ENCODE measurements at regions not wholly inside any gene's neighbourhood (a gene's known extent, or its start where the extent isn't known, plus 50 kb on each side); places are given as distances from the start of the nearest gene placed in this dataset.

DNA sequence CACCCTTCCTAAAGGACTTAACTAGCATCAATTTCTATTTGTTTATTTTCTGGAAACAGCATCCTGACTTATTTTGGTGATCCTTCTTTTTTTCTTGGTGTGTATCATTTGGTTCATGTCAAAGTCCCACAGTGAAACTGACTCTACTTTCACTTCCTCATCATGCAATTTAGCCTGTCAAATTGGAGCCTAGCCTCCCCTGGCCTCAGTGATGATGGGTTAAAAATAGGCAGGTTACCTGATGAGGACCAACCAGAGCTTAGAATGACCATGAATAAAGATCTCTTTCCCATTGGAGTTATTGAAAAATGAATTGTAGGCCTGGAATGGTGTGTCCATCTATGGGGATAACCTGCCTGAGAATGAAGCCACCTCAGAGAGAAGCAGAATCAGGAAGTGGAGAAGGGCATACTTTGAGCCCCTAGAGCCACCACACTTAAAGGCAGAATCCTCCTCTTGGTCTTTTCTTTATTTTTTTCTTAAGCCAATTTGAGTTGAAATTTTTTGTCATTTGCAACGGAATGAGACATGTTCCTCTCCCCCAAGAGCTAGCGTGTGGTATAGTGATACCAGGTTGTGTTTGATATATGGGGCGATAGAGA lies 105.6 kb downstream of the BTBD3 start:
- no peak for DNase-seq

DNA sequence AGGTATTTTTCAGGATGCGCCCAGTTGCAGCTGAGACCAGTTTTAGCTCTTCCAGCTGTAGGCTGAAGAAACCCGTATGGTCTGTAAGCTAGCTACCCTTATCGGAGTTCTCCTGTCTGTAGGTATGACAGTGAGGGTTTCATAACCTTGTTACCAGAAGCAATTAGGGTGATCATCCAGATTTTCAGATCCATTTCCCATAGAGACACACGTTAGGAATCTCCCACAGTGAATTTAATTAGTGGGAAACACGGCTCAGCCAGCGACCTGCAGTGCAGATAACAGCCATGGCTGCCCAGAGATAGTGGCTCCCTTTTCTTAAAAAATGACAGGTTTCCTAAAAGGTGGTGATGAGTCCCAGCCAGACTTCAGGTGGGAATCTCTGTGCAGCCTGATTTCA lies 111.1 kb downstream of the BTBD3 start:
- no peak for DNase-seq

DNA sequence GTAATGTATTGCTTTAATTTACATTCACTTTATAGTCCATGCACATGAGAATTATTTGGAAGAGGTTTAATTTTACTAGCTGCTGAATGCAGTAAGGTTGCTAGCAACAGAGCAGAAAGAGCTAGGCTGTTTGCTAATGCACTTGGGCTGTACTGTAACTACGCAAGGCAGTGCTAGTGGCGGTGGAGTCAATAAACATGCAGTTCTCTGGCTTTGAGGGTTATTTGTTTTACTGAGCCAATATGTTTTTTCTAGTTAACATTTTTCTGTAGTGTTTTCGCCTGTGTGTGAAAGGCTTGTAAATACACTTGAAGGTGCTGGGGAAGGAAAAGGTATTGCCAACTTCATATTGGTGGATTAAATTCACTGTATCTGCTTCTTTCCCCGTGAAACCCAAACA lies 112.8 kb downstream of the BTBD3 start:
- DNase-seq = no peak

DNA sequence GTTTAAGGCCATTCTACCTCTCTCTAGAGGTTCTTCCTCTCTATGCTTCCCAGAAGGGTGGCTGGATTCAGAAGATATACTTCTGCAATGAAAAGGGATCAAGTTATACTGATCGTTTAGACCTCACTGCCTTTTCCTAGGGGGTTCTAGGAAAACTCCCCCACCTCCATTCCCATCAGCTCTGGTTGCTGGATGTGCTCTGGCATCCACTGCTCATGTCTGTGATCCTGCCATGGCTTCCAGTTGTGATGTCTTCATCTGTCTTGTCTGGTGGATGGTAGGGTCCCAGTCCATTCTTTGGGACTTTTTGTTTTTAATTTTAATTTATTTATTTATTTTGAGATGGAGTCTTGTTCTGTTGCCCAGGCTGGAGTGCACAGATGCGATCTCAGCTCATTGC lies 118.4 kb downstream of the BTBD3 start:
- DNase-seq = no peak

DNA sequence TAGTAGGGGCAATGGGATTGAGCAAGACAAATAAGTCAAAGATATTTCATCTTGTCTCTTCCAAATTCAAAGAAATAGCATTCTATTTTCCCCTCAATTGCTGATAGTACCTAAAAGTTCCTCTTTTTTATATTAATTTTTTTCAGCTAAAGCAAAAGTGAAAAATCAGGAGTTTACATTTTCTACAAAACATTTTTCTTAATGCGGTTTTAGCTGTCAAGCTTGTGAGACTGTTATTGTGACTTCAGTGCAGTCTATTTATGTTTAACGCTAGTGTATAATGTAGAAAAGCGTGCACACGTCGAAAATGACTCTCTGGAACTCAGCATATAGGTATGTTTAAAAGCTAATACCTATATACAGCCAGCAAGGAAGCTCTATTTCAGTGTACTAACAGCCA lies 119.8 kb downstream of the BTBD3 start:
- DNase-seq = no peak

DNA sequence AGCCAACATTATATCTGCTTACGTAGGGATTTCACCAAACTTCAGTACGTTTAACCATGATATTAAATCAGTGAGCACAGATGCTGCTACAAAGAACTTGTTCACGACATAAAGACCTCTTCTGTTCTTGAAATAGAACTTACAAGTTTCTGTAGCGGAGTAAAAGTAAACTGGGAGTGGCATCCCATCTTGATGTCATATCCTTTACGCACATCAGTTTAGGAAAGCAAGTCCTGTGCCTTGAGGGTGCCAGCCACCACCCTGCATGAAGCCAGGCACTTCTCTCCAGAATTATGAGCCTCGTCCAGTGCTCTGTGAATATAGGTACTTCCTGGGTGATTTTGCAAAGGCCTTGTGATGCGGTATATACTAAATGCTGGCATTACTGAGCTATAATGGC lies 122.6 kb downstream of the BTBD3 start:
- DNase-seq = no peak

DNA sequence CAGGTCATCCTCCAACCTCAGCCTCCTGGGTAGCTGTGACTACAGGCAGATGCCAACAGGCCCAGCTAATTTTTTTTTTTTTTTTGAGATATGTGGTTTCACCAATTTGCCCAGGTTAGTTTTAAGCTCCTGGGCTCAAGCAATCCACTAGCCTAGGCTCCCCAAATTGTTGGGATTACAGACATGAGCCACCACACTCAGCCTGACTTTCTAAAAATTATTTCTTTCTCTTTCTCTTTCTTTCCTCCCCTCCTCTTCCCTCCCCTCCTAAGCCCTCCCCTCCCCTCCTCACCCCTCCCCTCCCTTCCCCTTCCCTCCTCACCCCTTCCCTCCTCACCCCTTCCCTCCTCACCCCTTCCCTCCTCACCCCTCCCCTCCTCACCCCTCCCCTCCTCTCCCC lies 127.3 kb downstream of the BTBD3 start:
- no peak for DNase-seq

DNA sequence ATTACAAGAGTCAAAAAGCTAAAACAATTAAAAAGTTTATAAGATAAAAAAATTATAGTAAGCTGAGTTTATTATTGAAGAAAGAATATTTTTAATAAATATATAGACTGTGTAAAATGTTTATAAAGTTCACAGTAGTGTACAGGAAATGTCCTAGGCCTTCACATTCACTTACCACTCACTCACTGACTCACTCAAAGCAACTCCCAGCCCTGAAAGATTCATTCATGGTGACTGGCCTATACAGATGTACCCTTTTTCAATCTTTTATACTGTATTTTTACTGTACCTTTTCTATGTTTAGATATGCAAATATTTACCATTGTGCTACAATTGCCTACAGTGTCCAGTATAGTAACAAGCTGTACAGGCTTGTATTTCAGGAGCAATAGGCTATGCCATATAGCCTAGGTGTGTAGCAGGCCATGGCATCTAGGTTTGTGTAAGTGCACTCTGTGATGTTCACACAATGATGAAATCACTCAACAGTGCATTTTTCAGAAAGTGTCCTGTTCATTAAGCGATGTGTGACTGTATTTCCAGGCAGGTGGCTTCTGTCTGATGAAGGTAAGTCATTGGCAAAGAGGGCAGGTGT lies 130.2 kb downstream of the BTBD3 start:
- DNase-seq = no peak

DNA sequence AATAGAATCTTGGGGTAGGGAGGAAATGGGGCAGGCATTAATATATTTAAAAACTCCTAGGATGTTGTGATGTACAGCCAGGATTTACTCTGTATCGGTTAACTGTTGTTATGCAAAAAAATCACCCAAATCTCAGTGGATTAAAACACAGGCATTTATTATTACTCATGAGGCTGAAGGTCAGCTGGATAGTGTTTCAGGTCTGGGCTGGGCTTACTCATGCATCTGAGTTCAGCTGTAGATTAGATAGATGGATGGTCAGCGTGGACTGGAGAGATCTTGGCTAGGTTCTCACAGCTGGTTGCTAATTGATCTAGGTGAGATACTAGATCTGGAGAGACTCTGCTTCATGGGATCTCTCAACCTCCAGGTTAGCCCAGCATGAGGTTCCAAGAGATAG lies 131.4 kb downstream of the BTBD3 start:
- no peak for DNase-seq

DNA sequence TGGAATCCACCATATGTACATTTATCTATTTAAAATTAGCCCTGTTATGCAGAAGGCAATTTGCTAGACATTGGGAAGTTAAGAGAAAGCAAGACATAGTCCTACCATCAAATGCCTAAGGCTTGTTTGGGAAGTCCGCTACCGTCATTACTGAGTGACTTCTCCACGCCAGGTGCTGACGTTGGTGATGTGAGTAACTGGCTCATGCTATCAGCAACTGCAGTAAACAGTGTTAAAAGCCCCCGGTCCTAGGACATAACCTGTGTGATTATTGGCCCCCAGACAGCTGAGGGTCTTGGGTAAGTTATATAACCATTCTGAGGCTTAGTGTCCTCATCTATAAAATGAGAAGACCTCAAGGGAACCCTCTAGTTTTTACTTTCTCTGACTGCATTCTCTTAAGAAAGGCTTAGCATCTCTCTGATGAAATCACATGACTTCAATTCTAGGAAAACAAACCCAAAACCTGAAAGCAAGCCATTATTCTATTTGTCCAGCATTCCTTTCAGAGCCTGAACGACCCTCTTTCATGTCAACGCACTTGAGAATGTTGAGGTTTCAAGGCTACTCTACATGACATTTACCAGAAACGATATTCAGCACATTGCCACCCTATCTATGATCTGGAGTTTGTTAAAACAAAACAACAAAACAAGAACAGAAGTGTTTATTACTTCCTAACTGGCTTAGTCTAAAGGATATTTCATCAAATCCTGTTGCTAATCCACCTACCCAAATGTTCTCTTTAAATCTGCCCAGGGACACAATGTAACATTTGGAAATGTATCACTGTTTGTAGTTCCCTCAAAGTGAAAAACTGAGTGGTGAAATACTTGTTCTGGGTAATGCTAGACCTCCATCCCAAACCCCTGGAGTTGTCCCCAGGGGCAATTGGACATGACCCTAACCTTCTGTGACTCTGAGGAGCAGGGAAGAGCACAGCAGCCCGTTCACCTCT lies 133.8 kb downstream of the BTBD3 start:
- no peak for DNase-seq

DNA sequence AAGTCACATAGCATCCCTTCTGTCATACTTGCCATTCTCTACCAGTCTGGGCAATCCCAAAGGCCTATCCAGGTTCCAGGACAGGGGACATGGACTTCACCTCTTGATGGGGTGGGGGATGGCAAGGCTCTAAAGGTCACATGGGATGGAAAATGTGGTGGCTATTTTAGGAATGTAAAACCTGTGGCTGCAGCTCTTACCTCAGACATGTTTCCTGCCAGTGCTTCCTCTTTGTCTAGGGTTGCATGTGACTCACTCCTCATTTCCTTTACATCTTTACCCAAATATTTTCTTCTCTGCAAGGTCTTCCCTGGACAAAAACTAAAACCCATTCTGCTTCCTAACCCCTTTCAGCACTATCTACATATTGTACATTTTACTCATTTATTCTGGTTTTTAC lies 135.7 kb downstream of the BTBD3 start:
- no peak for DNase-seq

DNA sequence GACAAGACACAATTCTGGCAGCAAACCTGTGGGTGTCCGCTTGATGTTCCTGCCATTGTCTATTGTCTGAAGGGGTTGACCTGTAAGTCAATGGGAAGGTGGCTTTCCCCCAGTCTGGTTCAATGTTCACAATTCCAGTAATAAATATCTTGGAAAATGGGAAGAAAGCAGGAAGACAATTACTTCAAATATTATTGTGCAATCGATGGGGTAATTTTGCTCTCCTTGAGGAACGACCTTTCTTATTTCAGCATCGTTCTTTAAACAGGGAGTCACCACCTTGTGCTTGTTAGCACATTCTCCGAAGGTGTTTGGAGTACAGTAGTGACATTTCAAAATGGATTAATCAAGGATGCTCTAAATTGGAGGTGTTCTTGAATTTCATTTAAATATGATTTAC lies 136.9 kb downstream of the BTBD3 start:
- no peak for DNase-seq

DNA sequence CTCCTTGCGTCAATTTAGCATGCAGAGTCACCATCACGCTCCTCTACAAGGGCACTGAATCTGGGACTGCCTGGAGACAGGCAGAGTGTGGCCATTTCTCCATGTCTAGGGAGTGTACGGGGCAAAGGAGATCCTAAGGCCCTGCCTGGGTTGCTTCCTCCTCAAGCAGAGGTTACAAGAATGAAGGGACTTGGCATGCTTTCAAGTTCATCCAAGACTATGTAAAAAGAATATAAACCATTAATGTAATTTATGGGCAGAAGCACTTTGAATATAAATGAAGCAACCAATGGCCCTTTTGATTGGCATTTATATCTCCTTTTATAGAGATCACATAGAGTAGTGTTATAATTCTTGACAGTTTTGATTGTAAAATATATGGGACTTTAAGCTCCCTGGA lies 137.5 kb downstream of the BTBD3 start:
- DNase-seq = no peak

DNA sequence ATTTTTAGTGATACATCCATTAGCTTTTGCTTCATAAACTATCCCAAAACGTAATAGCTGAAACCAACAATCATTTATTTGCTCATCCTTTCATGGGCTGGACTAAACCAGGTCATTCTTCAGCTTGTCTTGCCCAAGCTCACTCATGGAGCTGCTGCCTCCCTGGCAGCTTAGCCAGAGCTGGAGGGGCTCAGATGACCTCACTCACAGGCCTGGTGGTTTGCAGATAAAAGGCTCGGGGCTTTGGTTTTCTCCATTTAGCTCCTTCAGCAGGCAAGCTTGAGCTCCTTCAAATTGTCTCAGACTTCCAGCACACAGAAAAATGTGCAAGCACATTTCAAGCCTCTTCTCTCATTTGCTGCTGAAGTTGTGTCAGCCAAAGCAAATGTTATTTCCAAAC lies 139.1 kb downstream of the BTBD3 start:
- no peak for DNase-seq

DNA sequence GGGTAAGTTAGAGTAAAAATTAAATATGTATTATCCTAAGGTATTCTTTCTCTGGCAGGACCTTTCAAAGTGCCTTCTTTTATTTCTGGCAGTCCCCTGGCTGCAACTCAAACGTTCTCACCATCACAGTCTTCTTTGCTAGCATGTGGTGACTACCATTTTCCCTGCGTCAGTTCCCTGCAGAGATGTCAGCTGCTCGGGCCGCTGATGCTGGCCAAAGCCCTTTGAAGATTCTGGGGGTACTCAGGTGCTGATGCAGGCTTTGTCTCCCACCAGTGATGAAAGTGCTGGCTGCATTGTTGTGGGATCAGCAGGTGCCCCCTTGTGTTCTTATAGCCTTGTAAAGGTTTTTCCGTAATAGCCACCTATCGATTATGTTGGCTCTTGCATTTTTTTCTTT lies 140.1 kb downstream of the BTBD3 start:
- DNase-seq = no peak

DNA sequence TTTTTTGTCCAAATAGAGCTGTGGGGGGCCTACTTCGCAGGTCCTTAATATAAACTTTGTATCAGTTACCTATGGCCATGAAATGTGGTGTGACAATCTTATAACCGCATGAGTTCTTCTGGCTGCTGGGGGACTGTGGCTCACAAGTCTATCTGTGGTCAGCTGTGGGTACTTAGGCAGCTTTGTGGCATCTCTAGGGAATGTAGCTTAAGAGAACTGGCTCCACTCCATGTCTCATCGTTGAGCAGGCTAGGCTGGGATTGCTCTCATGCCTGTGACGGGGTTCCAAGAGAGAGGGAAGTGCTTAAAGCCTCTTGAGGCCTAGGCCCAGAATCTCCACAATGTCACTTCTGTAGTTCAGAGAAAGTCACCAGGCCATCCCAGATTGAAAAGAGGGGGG lies 140.5 kb downstream of the BTBD3 start:
- no peak for DNase-seq

DNA sequence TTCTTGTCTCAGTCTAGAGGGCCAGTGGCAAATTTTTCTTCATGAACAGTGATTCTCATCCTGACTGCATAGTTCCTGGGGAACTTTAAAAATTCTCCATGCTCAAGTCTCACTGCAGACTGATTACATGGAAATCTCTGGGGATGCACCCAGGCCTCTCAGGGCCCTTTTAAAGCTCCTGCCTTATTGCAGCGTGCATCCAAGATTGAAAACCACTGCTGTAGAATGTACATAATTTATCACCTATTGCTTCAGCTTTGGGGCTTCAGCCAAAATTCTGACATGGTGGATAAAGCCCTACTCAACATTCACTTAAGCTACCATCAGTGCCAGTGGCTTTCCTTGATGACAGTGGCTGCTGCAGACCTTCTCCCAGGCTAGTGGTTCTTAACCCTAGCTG lies 143.8 kb downstream of the BTBD3 start:
- DNase-seq = no peak

DNA sequence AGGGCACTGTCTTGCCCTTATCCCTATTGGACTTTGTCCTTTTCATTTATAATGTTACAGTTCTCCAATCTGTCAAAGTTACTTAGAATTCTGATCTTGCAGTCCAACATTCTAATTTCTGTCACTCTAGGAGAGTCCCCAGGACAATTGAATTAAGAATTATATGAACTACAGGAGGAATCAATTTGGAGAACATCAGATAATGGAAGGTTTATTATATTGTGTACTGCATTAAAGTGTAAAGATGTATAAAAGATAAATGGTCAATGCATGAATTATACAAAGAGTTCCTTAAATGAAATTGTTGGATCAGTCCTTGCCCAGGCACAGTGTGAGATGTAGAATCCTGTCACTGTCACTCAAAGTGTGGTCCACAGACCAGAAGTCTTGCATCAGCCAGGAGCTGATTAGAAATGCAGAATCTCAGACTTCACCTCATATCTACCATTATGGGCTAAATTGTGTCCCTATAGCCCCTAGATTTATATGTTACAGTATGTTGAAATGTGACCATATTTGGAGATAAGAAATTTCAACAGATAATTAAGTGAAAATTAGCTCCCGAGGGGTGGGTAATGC lies 145.5 kb downstream of the BTBD3 start:
- no peak for DNase-seq

DNA sequence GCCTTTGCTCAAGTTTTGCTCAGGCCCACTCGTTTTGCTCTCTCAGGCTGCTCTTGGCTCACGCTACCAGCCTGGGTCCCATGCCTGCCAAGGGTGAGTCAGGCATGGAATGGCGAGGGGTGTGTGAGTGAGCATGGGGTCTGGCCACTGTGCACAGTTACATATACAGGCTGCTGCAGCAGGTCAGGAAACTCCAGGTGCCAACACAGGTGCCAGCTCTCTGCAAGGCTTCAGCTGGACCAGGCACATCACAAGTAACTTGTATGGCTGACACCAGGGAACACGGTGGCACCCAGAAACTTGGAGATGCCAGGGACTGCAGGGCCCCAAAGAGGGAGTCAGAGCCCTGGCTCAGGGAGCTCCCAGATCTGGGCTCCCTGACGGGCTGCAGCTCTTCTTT lies 146.8 kb downstream of the BTBD3 start:
- no peak for DNase-seq

DNA sequence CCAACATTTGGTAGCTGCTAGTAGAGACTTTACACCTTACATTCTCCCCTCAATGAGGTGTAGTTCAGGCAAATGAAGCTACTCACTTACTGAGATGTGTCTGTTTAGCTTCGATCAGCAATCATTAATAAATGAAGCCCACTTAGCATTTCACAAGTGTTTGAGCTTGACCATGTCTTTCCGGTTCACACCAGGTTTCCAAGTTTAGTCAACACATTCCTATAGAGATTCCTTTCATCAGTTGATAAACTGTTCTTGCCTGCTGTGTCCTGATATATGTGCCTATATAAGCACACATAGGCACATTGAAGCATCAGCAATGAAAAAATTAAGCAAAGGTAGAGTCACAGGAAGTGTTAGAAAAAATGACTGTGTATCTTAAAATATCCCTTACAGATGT lies 150.0 kb downstream of the BTBD3 start:
- no peak for DNase-seq

DNA sequence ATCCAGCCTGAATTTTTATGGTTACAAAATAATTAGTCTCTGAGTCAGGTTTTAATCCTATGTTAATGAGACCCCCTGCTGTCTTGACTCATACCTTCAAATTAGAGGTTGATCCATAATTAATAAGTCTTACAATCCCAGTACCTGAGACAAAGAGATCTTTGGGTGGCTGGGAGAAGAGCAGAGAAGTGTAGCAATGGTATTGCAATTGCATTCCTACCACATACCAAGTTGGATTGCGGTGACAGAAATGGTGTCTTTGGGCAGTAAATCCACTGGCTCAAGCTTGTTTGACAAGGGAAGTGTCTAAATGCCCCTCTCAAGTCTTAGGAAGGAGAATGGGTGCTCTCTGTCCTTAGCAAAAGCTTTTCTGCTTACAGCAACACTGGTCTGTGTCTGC lies 150.4 kb downstream of the BTBD3 start:
- no peak for DNase-seq

DNA sequence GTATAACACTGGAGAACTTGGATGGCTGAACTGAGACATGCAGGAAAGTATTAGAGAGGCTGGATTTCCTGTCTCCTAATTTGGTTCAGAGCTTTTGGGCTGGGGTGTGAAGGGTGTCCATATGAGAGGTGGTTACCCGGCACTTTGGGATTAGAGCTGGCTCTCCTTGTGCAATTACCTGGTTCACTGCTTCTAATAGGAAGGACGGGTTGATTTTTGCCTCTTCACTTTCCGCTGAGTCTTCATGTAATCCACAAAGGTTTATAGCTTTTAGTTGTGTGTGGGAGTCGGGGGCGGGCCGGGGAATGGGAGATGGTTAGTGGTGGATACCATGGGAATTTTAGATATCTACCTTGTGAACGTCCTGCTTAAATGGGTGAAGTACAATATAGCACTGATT lies 151.5 kb downstream of the BTBD3 start:
- no peak for DNase-seq

DNA sequence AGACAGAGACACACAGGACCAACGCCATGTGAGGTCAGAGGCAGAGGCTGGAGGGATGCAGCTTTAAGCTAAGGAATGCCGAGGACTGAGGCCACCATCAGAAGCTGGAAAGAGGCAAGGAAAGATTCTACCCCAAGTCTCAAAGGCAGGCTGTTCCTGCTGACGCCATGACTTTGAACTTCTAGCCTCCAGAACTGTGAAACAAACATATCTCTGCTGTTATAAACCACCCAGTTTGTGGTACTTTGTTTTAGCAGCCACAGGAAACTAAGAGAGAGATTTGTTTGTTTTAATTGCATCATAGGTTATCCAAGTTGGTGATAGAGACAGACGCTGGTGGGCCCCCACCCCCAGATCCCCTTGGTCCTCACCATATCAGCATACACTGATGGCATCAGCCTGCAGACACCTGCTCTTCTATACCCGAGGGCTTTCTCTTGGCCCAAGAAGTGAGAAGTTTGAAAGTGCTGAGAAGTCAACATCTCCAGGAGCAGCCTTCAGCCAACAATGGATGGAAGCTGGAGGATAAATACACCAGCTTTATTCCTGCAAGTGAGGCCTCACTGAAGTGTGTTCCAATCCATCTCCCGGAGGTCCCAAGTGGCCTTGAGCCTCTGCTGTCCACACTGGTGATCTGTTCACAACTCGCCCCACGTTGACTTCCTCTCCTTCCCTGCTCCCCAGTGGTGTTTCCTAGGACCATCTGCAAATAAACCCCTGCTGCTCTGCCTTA lies 154.7 kb downstream of the BTBD3 start:
- no peak for DNase-seq

DNA sequence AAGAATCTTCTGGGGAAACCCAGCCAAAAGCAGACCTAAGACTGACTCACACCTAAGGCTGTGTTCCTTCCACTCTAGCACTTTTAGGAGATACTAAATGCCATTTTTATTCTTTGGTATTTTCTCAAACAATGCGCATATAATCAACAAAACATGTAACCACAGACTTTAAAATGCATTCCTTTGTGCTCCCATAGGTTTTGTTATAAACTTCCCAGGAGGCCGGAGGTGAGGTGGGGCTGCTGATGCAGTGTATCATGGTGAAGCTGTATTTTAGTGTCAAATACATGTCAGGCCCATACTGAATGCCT lies 155.2 kb downstream of the BTBD3 start:
- DNase-seq = no peak

Measured in NCI-H1436 (cell line).